Activated CD8-positive, alpha-beta memory T cell treated with anti-CD3 and anti-CD28 coated beads, Interleukin-2, amount 50 U/mL, for 4 hours (primary cell): ENCODE measurements at regions not wholly inside any gene's neighbourhood (a gene's known extent, or its start where the extent isn't known, plus 50 kb on each side); places are given as distances from the start of the nearest gene placed in this dataset.

ENCODE experiments used
- DNase-seq: peaks from one replicate; pipeline ENCODE4 v3.0.0-alpha.2; 2020

GRCh38 chr6:145214570-145214969 lies 520.8 kb downstream of the EPM2A start:
- no peak for DNase-seq

- DNase-seq, result no peak
Observed at GRCh38 chr6:145224450-145224849, 510.9 kb downstream of the EPM2A start.

- no peak for DNase-seq
Observed at GRCh38 chr6:145225500-145225899, 509.8 kb downstream of the EPM2A start.

DNA sequence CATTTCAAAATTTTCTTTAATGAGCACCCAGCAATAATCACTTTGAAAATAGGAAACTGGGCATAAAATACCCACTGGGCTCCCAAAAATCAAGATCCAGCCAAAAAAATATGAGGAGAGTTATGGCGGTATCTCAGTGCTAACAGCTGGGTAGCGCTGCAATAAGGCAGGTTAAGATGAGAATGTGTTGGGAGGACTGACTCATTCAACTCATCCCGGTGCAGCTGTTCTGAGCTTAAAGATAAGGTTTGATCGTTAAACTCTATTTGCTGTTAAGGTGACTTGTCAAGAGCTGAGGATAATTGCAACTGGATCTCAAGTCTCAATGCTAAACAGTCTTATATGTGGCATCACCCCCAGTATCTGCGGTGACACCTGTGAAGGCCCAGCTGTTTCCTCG lies 507.7 kb downstream of the EPM2A start:
- no peak for DNase-seq

DNA sequence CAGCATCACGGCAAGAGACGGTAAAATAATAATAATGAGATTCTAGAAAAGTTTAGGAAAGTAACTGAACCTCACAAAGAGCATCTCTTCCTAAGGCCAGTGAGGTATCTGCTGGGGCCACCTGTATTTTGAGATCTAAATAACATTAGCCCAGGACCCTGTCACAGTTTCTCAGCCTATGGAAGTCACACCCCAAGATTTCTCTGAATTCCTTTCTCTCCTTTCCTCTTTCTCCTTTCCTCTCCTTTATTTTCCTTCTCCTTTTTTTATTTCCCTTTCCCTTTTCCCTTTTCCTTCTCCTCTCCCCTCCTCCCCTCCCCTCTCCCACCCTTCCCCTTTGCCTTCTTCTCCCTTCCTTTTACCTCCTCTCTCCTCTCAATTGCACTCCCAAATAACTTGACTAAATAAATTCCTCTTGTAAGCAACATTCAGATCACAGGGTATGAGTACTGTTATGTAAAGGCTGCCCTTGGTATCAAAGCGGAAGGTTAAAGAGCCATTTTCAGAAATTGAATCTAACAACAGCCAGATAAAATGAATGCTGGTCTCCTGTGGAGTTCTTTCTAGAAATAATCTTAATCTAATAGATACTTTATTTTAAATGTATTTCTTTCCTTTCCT lies 506.2 kb downstream of the EPM2A start:
- DNase-seq, result no peak

DNA sequence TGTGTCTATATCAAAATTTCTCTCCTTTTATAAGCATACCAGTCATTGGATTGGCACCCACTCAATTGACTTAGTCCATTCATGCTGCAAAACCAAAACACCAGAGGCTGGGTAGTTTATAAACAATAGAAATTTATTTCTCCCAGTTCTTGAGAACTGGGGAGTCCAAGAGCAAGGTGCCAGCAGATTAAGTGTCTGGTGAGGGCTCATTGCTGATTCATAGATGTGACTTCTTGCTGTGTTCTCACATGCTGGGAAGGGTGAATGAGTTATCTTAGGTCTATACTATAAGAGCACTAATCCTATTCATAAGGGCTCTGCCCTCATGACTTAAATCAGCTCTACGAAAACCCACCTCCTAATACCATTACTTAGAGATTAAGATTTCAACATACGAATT lies 501.4 kb downstream of the EPM2A start:
- no peak for DNase-seq

GRCh38 chr6:145235207-145235606 lies 500.1 kb downstream of the EPM2A start:
- no peak for DNase-seq

- DNase-seq, result no peak
Observed at GRCh38 chr6:145238787-145239186, 496.5 kb downstream of the EPM2A start.

- no peak for DNase-seq
Observed at GRCh38 chr6:145241039-145241438, 494.3 kb downstream of the EPM2A start.

GRCh38 chr6:145241721-145242120 lies 493.6 kb downstream of the EPM2A start:
- no peak for DNase-seq

DNA sequence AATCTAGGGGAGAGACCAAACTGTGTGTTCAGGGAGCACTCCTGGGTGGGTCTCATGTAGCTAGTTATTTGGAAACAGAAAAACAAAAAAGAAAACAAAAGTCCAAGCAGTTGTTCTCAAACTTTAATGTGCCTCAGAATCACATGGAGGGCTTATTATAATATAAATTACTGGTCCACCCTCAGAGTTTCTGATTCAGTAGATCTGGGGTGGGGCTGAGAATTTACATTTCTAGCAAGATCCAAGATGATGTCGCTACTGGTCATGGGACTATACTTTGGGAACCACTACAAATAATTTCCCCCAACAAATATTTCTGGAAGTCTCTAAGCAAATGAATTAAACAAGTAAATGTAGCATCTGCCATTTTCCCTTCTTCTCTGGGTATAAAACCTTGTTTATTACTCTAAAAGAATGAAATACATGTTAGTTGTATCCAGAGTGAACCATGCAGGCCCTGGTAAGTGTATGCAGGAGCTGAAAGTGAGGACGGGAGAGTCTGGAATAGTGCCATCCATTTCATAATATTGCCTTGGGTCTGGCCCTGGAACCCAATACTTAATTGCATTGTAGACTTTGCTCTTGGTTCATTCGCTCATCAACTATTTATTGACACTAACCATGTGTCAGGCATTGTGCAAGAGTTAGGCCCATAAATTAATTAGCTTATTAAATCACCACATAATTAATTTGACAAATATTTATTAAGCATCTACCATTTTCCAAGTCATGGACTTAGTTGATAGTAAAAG lies 490.8 kb downstream of the EPM2A start:
- DNase-seq, result no peak

- no peak for DNase-seq
Observed at GRCh38 chr6:145245119-145245518, 490.2 kb downstream of the EPM2A start.

GRCh38 chr6:145247692-145248419 lies 487.5 kb downstream of the EPM2A start:
- DNase-seq, result no peak

- no peak for DNase-seq
Observed at GRCh38 chr6:145250436-145250835, 484.9 kb downstream of the EPM2A start.

DNA sequence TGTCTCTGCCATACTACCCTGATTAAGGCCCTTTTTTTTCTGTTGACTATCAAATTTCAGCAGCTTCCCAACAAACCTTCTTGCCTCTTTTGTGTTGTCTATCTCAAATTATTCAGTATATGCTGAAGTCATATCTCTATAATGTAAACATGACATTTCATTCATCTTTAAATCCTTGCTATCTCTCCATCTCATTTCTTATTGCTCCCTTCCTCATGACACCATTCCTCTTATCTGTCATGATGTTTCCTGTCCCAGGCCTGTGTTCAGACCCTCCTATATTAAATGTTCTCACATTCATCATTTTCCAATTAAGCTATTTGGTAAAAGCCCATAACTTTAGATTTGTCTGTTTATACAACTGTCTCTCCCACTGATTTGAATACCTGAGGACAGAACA lies 482.6 kb downstream of the EPM2A start:
- no peak for DNase-seq

DNA sequence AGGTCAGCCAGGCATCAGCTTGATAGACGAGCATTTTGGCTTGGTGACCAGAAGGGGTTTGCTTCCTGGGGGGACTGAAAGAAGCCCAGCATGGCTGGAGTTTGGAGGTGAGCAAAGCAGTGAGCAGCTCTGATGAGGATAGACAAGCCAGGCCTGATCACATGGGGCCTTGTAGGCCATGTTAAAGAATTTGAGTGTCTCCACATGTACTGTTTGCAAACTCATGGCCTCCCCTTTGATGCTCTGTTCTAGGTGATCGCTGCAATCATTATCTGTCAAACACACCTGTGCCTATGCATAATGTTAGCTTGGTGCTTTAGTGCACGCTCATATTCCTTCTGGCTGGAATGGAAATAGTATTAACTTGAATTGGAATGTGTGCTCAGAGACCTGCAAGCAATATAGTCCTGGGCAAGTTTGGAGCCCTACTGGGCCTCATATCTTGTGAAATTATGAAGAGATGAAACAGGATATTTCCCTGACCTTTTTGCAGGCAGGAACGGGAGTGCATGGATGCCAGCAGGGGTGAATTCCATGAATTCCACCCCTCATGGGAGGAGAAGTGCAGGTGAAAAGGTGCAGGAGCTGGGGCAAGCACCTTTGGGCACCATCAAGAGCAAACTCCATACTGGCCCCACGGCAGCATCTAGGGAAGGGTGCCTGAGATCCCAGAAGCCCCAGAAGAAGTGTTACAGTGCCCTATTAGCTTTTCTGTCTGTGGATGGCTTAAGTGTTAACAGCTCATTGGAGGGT lies 480.5 kb downstream of the EPM2A start:
- no peak for DNase-seq

DNA sequence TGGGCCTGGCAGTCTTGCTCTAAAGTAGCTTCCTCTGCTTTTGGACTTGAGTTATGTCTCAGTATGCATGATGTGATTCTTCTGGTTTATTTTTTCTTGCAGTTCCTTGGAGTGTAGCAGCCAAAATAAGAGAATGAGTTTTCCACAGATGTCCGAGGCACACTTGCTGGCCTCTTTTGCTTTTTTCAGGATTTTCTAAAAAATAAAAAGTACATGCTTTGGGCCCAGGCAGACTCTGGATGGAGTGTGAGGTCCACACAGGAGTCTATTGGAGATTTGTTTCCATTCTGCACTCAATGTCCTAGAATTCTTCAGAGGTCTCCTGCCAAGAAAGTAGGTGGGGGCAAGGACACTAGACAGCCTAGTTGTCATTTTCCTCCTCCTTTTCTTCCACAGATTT lies 477.6 kb downstream of the EPM2A start:
- DNase-seq, result no peak

DNA sequence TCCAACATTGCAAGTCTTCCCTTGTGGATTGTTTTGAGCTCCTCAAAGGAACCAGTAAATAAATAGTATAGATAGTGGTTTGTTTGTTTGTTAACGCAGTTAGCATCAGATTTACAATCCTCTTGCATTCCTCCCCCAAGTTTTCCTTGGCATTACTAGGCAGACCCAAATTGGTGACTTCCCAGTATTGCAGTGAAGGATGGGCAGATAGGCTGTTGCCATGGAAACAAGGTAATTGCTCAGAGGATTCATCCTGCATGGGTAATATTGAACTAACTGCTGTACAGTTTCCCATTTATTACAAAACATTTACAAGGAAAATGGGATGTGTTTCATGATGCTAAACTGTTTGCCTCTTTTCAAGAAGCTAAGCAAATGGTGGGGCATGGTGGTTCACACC lies 477.2 kb downstream of the EPM2A start:
- no peak for DNase-seq

GRCh38 chr6:145260484-145261175 lies 474.7 kb downstream of the EPM2A start:
- no peak for DNase-seq

DNA sequence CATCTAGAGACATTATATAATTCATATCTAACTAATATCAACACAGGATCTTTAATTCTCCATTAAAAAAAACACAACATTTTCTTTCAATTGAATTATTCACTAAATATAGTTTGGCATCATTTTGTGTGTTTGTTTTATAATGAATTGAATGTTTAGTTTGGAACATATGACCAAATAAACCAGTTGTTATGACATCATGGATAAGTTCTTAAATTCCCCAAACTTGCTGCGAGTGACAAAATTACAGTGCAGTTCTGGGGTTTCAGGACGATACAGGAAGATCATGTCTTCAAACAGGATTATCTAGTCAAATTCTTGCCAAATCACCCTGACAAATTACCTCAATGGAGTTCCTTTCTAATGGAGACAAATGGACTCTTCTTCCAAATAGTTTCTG lies 473.6 kb downstream of the EPM2A start:
- no peak for DNase-seq

- no peak for DNase-seq
Observed at GRCh38 chr6:145262771-145263170, 472.5 kb downstream of the EPM2A start.

- no peak for DNase-seq
Observed at GRCh38 chr6:145263778-145264211, 471.5 kb downstream of the EPM2A start.
